Central memory CD8-positive, alpha-beta T cell (primary cell): ENCODE measurements at regions not wholly inside any gene's neighbourhood (a gene's known extent, or its start where the extent isn't known, plus 50 kb on each side); places are given as distances from the start of the nearest gene placed in this dataset.

ENCODE experiments used
- ATAC-seq: fragments of 150-1000 bp; cut with Tn5 transposase; replicated peaks from 2 replicates; pipeline ENCODE4 v1.10.0; 2022; ENCODE audit warnings: mild to moderate bottlenecking, moderate FRiP score, moderate number of reproducible peaks; ENCODE audit not compliant: poor library complexity, severe bottlenecking; ENCODE audit errors: extremely low read depth
- DNase-seq, 2 donors: peaks; one replicate each; pipeline ENCODE4 v3.0.0; 2021; ENCODE audit warnings: low spot score in 2 of 2
- H3K27ac Mint-ChIP-seq: one replicate; pipeline ENCODE4 v1.8.0; 2022; ENCODE audit warnings: low read depth, mild to moderate bottlenecking, moderate library complexity, mixed read lengths
- H3K27me3 Mint-ChIP-seq: one replicate; pipeline ENCODE4 v1.8.0; 2022; ENCODE audit warnings: mixed read lengths
- H3K36me3 Mint-ChIP-seq: one replicate; pipeline ENCODE4 v1.8.0; 2022; ENCODE audit warnings: mild to moderate bottlenecking, moderate library complexity, mixed read lengths; ENCODE audit not compliant: insufficient read depth
- H3K4me1 Mint-ChIP-seq: one replicate; pipeline ENCODE4 v1.8.0; 2022; ENCODE audit warnings: mixed read lengths
- H3K4me3 Mint-ChIP-seq: one replicate; pipeline ENCODE4 v1.8.0; 2022; ENCODE audit warnings: mild to moderate bottlenecking, moderate library complexity, mixed read lengths
- H3K9me3 Mint-ChIP-seq: one replicate; pipeline ENCODE4 v1.8.0; 2022; ENCODE audit warnings: mixed read lengths

DNA sequence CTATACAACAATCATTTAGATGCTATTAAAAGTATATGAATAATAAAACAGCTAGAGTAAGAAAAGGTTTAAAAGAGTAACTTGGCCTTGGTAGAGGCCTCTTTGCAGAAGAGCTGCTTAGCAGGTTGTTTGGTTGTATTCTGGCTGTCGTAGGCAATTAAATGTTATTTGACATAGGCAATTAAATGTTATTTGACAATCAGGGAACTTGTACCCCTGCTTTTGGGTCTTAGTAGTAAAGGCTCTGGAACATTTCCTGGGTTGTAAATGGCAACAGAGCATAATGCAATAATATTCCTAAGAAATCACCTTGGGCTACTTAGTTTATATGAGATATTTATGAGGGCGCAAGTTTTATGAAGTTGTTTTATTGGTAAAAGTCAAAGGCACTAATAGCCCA, 84.4 kb upstream of the SLC28A3 start:
- DNase-seq (no peak), ATAC-seq (no peak)
- peaks cover 5% of the 10 kb centered on the region for H3K9me3 Mint-ChIP-seq
- no peaks in the 10 kb centered on the region for H3K4me1 Mint-ChIP-seq
- no peak overlapping the region for H3K27ac Mint-ChIP-seq
- no peaks in the 10 kb centered on the region for H3K36me3 Mint-ChIP-seq
- peaks cover 34% of the 10 kb centered on the region for H3K27me3 Mint-ChIP-seq
- H3K4me3 Mint-ChIP-seq: no peak overlapping the region

DNA sequence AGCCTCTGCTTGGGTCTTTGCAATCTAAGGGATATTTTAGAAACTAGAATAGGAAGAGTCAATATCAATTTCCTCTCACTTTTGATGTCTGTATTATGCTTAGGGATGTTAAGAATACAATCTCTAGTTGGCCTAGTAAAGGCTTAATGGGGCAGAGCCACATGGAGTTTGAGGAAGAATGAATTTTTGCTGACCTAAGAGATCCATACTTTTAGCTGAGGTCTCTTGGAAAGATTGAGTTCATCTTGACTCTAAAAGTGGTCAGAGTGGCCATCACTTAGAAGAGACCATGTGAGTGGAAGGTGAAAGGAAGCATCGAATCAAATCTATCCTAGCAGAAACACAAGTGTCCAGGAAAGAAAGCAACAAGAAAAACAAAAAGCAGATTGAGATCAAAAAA, 92.2 kb upstream of the SLC28A3 start:
- no peak for ATAC-seq
- no peak for DNase-seq
- H3K27me3 Mint-ChIP-seq: peaks cover 28% of the 10 kb centered on the region
- no peaks in the 10 kb centered on the region for H3K4me1 Mint-ChIP-seq
- H3K9me3 Mint-ChIP-seq: peaks cover 6% of the 10 kb centered on the region
- H3K27ac Mint-ChIP-seq: no peak overlapping the region
- H3K4me3 Mint-ChIP-seq: no peak overlapping the region
- H3K36me3 Mint-ChIP-seq: no peaks in the 10 kb centered on the region

GRCh38 chr9:84435902-84436301, 95.3 kb upstream of the SLC28A3 start:
- peaks cover 1% of the 10 kb centered on the region for H3K36me3 Mint-ChIP-seq
- no peak for DNase-seq

DNA sequence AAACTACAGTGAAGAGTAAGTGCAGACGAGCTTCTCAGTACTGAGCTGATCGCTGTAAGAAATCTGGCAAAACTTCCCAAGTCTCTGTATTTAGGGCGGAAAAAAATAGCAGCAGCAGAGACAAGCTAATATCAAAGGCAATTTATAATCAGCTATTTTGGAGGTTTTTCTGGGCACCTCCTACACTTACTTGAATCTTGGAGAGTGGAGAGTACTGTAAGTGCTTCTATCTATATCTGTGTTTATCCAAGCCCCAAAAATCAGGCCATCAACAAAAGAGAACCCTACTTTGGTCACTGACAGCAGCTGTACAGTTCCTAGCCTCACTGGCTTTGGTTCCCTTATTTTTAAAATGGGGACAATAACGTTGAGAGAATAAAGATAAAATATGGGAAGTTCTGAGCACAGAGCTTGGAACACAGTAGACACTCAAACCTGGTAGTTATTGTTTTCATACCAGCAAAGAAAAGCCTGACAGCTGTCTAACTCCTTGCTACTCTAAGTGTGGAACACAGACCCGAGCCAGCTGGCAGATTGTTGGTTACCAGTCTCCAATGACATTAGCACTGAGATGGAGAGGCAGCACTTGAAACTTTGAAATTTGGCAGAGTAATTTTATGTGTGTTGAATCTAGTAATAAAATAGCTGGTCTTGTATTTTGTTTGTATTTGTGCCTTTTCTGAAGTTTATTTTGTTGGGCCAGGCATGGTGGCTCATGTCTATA, 96.0 kb upstream of the SLC28A3 start:
- H3K9me3 Mint-ChIP-seq: peaks cover 6% of the 10 kb centered on the region
- H3K4me3 Mint-ChIP-seq: no peak overlapping the region
- no peak overlapping the region for H3K27ac Mint-ChIP-seq
- peaks cover 1% of the 10 kb centered on the region for H3K36me3 Mint-ChIP-seq
- H3K4me1 Mint-ChIP-seq: no peaks in the 10 kb centered on the region
- peaks cover 6% of the 10 kb centered on the region for H3K27me3 Mint-ChIP-seq
- DNase-seq (no peak), ATAC-seq (no peak)

More at GRCh38 chr9:84435902-84436301, 95.3 kb upstream of the SLC28A3 start:
- Mint-ChIP-seq H3K27me3 (peaks cover 6% of the 10 kb centered on the region), H3K4me3 (no peak overlapping the region), H3K4me1 (no peaks in the 10 kb centered on the region), H3K27ac (no peak overlapping the region), H3K9me3 (peaks cover 6% of the 10 kb centered on the region)
- ATAC-seq: no peak

- no peak for ATAC-seq
- H3K36me3 Mint-ChIP-seq: peaks cover 1% of the 10 kb centered on the region
- H3K4me3 Mint-ChIP-seq: no peak overlapping the region
- H3K27me3 Mint-ChIP-seq: peaks cover 14% of the 10 kb centered on the region
- DNase-seq: no peak
- no peak overlapping the region for H3K27ac Mint-ChIP-seq
- H3K4me1 Mint-ChIP-seq: no peaks in the 10 kb centered on the region
- H3K9me3 Mint-ChIP-seq: peaks cover 6% of the 10 kb centered on the region
Observed at GRCh38 chr9:84438391-84438790, 97.8 kb upstream of the SLC28A3 start.

GRCh38 chr9:84439250-84439649, 98.7 kb upstream of the SLC28A3 start:
- Mint-ChIP-seq H3K36me3 (peaks cover 1% of the 10 kb centered on the region), H3K27me3 (peaks cover 15% of the 10 kb centered on the region), H3K27ac (no peak overlapping the region), H3K4me1 (no peaks in the 10 kb centered on the region), H3K4me3 (no peak overlapping the region), H3K9me3 (peaks cover 6% of the 10 kb centered on the region)
- no peak for DNase-seq
- no peak for ATAC-seq

GRCh38 chr9:84442712-84443111, 102.2 kb upstream of the SLC28A3 start:
- no peak overlapping the region for H3K4me3 Mint-ChIP-seq
- H3K4me1 Mint-ChIP-seq: no peaks in the 10 kb centered on the region
- H3K9me3 Mint-ChIP-seq: no peaks in the 10 kb centered on the region

GRCh38 chr9:84445737-84446136, 105.2 kb upstream of the SLC28A3 start:
- no peak for ATAC-seq
- no peak for DNase-seq
- H3K27ac Mint-ChIP-seq: no peak overlapping the region
- H3K36me3 Mint-ChIP-seq: no peaks in the 10 kb centered on the region
- H3K4me3 Mint-ChIP-seq: no peak overlapping the region
- H3K4me1 Mint-ChIP-seq: no peaks in the 10 kb centered on the region
- H3K27me3 Mint-ChIP-seq: peaks cover 28% of the 10 kb centered on the region
- H3K9me3 Mint-ChIP-seq: no peaks in the 10 kb centered on the region

More at GRCh38 chr9:84442712-84443111, 102.2 kb upstream of the SLC28A3 start:
- peaks cover 1% of the 10 kb centered on the region for H3K36me3 Mint-ChIP-seq
- H3K27me3 Mint-ChIP-seq: peaks cover 28% of the 10 kb centered on the region
- ATAC-seq (no peak), DNase-seq (no peak)
- H3K27ac Mint-ChIP-seq: no peak overlapping the region

GRCh38 chr9:84447305-84447704, 106.7 kb upstream of the SLC28A3 start:
- no peak for DNase-seq
- Mint-ChIP-seq H3K9me3 (no peaks in the 10 kb centered on the region), H3K27me3 (peaks cover 28% of the 10 kb centered on the region), H3K4me1 (no peaks in the 10 kb centered on the region), H3K4me3 (no peak overlapping the region), H3K36me3 (no peaks in the 10 kb centered on the region), H3K27ac (no peak overlapping the region)
- ATAC-seq: no peak

DNA sequence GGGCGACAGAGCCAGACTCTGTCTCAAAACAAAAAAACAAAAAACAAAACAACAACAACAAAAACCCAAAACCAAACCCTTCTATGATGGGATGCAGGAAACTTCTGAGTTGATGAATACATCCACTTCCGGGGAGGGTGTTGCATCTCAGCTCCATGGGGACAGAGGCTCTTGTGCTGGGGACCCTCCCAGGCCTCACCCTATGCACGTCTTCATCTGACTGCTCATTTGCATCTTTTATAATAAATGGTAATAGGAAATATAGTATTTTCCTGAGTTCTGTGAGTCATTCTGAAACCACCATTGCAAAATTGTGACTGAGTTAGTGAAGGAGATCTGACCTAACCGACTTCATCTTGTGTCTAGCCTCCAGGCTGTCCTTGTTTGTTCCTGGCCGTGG, 109.5 kb upstream of the SLC28A3 start:
- Mint-ChIP-seq H3K27ac (no peak overlapping the region), H3K9me3 (no peaks in the 10 kb centered on the region), H3K36me3 (no peaks in the 10 kb centered on the region), H3K4me3 (no peak overlapping the region), H3K27me3 (peaks cover 21% of the 10 kb centered on the region), H3K4me1 (no peaks in the 10 kb centered on the region)
- ATAC-seq (no peak), DNase-seq (no peak)

DNA sequence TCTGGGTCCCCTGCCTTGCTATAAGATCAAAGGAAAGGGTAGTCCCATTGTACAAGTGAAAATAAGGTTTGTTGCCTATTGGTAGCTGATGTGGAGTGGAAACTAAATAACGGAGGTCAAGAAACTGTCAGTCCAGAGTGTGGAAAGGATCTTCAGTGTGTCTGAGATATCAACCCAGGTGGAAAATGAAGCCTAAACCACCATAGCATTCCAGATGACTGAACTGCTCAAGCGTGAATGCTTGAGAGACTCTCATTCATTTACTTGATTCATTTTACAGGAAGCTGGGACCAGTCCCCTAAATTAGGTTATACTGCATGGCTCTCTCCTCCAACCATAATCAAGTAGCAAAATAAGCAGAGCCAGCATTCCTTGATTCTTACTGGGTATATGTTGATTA, 116.0 kb upstream of the SLC28A3 start:
- no peak for ATAC-seq
- Mint-ChIP-seq H3K27me3 (peaks cover 19% of the 10 kb centered on the region), H3K27ac (no peak overlapping the region), H3K4me3 (no peak overlapping the region), H3K36me3 (no peaks in the 10 kb centered on the region), H3K4me1 (no peaks in the 10 kb centered on the region), H3K9me3 (no peaks in the 10 kb centered on the region)
- no peak for DNase-seq

DNA sequence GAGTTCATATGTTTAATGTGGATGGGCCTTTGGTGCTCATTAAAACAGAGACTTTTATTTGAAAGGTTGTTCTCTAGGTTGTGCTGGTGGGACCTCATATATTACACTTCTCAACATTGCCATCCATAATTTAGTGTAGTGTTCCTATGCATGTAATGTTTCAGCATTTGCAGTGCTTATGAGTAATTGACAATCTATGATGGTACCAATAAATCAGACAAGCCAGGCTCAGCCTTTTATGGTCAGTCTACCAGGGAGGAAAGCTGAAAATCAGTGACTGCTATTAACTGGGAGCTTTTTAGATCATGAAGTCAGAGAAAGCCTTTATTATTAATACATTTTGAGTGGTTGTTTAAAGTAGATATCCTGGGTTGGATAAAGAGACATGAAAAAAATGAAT, 120.1 kb upstream of the SLC28A3 start:
- ATAC-seq: no peak
- no peak for DNase-seq
- Mint-ChIP-seq H3K4me1 (no peaks in the 10 kb centered on the region), H3K9me3 (no peaks in the 10 kb centered on the region), H3K27me3 (peaks cover 18% of the 10 kb centered on the region), H3K27ac (no peak overlapping the region), H3K36me3 (no peaks in the 10 kb centered on the region), H3K4me3 (no peak overlapping the region)

DNA sequence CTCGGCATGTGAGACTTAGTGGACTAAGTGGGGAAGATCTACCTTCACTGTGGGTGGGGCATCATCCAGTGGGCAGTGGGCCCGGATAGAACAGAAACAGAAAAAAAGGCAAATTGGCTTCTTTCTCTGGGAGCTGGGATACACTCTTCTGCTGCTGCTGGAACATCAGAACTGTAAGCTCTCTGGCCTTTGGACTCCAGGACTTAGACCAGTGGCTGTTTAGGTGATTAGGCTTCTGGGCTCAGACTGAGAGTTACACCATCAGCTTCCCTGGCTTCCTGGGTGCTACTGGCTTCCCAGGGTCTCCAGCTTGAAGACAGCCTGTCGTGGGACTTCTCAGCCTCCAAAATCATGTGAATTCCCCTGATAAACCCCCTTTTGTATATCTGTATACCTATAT, 122.7 kb upstream of the SLC28A3 start:
- H3K4me1 Mint-ChIP-seq: no peaks in the 10 kb centered on the region
- no peak overlapping the region for H3K27ac Mint-ChIP-seq
- no peak for DNase-seq
- ATAC-seq: no peak
- peaks cover 24% of the 10 kb centered on the region for H3K27me3 Mint-ChIP-seq
- no peak overlapping the region for H3K4me3 Mint-ChIP-seq
- no peaks in the 10 kb centered on the region for H3K9me3 Mint-ChIP-seq
- no peaks in the 10 kb centered on the region for H3K36me3 Mint-ChIP-seq
